ENCODE measurements at regions not wholly inside any gene's neighbourhood (a gene's known extent, or its start where the extent isn't known, plus 50 kb on each side); places are given as distances from the start of the nearest gene placed in this dataset.

GRCh38 chr13:61700620-61701019 is 285.0 kb upstream of the PCDH20 start:
- no peak for TF ChIP-seq ZFX (IDR thresholded peaks at IDR 0.05; ENCODE audit: borderline replicate concordance)
- no peak for TF ChIP-seq CTCF (IDR thresholded peaks at IDR 0.05)
- H3K27ac ChIP-seq, result no peak overlapping the region

GRCh38 chr13:61700181-61700580 is 284.5 kb upstream of the PCDH20 start:
- no peak for TF ChIP-seq ZFX (IDR thresholded peaks at IDR 0.05; ENCODE audit: borderline replicate concordance)
- TF ChIP-seq CTCF (IDR thresholded peaks at IDR 0.05), result no peak
- H3K27ac ChIP-seq, result no peak overlapping the region

- H3K27ac ChIP-seq, result no peak overlapping the region
- no peak for TF ChIP-seq CTCF (IDR thresholded peaks at IDR 0.05)
- no peak for TF ChIP-seq ZFX (IDR thresholded peaks at IDR 0.05; ENCODE audit: borderline replicate concordance)
Observed at GRCh38 chr13:61696676-61697075, 281.0 kb upstream of the PCDH20 start.

- H3K27ac ChIP-seq, result no peak overlapping the region
- TF ChIP-seq CTCF (IDR thresholded peaks at IDR 0.05) (no peak), ZFX (IDR thresholded peaks at IDR 0.05; ENCODE audit: borderline replicate concordance) (no peak)
Observed at GRCh38 chr13:61695147-61695546, 279.5 kb upstream of the PCDH20 start.

- no peak overlapping the region for H3K27ac ChIP-seq
- TF ChIP-seq CTCF (IDR thresholded peaks at IDR 0.05) (no peak), ZFX (IDR thresholded peaks at IDR 0.05; ENCODE audit: borderline replicate concordance) (no peak)
Observed at GRCh38 chr13:61692691-61693090, 277.0 kb upstream of the PCDH20 start.

- no peak overlapping the region for H3K27ac ChIP-seq
- TF ChIP-seq CTCF (IDR thresholded peaks at IDR 0.05) (peak; percentile 70), ZFX (IDR thresholded peaks at IDR 0.05; ENCODE audit: borderline replicate concordance) (no peak)
Observed at GRCh38 chr13:61685682-61686012, 270.0 kb upstream of the PCDH20 start.

GRCh38 chr13:61684976-61685681 is 269.5 kb upstream of the PCDH20 start:
- TF ChIP-seq CTCF (IDR thresholded peaks at IDR 0.05), result no peak
- no peak for TF ChIP-seq ZFX (IDR thresholded peaks at IDR 0.05; ENCODE audit: borderline replicate concordance)
- no peak overlapping the region for H3K27ac ChIP-seq

All from 22Rv1 (cell line).